ENCODE measurements at regions not wholly inside any gene's neighbourhood (a gene's known extent, or its start where the extent isn't known, plus 50 kb on each side); places are given as distances from the start of the nearest gene placed in this dataset.

DNA sequence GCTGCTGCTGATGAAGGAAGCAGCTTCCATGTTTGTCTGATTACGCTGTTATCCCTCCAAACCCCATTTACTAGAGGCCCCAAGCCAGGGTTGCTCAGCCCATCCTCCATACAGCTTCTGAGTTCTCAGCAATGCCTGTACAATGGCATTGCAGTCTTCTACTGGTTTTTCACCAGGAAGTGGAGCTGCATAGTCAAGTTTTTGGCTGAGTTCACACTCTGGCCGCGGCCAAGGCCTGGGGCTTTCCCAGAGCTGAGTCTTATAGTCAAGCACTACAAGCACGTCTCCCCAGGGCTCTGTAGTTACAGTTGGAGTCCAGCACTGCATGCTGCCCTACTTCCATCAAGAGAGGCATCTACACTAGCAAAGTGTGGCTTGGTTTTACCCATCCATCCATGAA is 182.5 kb downstream of the POU4F1 start:
- TF ChIP-seq, protein P1, sequence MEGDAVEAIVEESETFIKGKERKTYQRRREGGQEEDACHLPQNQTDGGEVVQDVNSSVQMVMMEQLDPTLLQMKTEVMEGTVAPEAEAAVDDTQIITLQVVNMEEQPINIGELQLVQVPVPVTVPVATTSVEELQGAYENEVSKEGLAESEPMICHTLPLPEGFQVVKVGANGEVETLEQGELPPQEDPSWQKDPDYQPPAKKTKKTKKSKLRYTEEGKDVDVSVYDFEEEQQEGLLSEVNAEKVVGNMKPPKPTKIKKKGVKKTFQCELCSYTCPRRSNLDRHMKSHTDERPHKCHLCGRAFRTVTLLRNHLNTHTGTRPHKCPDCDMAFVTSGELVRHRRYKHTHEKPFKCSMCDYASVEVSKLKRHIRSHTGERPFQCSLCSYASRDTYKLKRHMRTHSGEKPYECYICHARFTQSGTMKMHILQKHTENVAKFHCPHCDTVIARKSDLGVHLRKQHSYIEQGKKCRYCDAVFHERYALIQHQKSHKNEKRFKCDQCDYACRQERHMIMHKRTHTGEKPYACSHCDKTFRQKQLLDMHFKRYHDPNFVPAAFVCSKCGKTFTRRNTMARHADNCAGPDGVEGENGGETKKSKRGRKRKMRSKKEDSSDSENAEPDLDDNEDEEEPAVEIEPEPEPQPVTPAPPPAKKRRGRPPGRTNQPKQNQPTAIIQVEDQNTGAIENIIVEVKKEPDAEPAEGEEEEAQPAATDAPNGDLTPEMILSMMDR (IDR thresholded peaks at IDR 0.05), result no peak
- TF ChIP-seq POLR2AphosphoS5 (IDR thresholded peaks at IDR 0.05), result no peak

All from prostate gland (tissue), 2 donors.